GM13976 (cell line): ENCODE measurements at regions not wholly inside any gene's neighbourhood (a gene's known extent, or its start where the extent isn't known, plus 50 kb on each side); places are given as distances from the start of the nearest gene placed in this dataset.

Experiments
- DNase-seq: peaks from one replicate; pipeline ENCODE4 v3.0.0; 2012; ENCODE audit warnings: low spot score
- in situ Hi-C: fragments of 300-500 bp; cut with MboI; formaldehyde crosslinking; loops from one replicate; pipeline ENCODE4 v1.12.0; 2022; ENCODE audit warnings: low sequenced_read_pairs, mixed read lengths, inconsistent platforms; ENCODE audit not compliant: unreplicated experiment
- TF ChIP-seq, protein P1 (sequence below): IDR thresholded peaks from 2 replicates; pipeline ENCODE4 v1.5.1; 2012; ENCODE audit warnings: borderline replicate concordance, mild to moderate bottlenecking; ENCODE audit not compliant: insufficient read depth; ENCODE audit errors: extremely low read depth, missing control alignments, control extremely low read depth

DNA sequence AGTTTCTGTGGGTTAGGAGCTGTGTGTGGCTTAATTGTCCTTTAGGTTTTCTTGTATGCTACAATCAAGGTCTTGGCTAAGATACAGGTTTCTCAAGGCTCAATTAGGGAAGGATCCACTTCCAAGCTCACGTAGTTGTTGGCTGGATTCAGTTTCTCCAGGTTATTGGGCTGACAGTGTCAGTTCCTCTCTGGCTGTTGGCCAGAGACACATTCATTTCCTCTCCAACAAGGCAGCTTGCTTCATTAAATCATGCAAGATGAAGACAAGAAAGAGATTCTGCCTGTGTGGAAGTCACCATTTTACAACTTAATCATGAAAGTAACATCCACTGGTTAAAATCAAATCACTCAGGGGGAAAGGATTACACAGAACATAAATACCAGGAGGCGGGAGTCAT lies 275.7 kb upstream of the KIF2A start:
- TF ChIP-seq, protein P1, sequence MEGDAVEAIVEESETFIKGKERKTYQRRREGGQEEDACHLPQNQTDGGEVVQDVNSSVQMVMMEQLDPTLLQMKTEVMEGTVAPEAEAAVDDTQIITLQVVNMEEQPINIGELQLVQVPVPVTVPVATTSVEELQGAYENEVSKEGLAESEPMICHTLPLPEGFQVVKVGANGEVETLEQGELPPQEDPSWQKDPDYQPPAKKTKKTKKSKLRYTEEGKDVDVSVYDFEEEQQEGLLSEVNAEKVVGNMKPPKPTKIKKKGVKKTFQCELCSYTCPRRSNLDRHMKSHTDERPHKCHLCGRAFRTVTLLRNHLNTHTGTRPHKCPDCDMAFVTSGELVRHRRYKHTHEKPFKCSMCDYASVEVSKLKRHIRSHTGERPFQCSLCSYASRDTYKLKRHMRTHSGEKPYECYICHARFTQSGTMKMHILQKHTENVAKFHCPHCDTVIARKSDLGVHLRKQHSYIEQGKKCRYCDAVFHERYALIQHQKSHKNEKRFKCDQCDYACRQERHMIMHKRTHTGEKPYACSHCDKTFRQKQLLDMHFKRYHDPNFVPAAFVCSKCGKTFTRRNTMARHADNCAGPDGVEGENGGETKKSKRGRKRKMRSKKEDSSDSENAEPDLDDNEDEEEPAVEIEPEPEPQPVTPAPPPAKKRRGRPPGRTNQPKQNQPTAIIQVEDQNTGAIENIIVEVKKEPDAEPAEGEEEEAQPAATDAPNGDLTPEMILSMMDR, result no peak
- in situ Hi-C loops, result no loop called here
- no peak for DNase-seq

DNA sequence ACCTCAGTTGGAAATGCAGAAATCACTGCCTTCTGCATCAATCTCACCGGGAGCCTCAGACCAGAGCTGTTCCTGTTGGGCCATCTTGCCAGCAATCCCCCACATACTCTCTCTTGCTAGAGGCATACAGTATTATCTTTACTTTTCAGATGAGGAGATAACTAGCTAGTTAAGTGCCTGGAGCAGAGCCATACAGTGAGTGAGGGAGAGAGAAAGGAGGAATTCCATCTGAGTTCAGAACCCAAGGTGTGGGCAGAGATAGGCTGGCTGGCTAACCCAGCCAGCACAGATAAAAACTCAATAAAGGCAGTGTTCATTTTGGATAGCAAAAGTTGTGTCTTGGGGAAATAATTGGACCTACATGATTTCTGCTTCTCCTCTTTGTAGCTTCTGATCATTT lies 268.0 kb upstream of the KIF2A start:
- DNase-seq, result no peak
- TF ChIP-seq, protein P1, result no peak
- in situ Hi-C loops, result no loop called here

DNA sequence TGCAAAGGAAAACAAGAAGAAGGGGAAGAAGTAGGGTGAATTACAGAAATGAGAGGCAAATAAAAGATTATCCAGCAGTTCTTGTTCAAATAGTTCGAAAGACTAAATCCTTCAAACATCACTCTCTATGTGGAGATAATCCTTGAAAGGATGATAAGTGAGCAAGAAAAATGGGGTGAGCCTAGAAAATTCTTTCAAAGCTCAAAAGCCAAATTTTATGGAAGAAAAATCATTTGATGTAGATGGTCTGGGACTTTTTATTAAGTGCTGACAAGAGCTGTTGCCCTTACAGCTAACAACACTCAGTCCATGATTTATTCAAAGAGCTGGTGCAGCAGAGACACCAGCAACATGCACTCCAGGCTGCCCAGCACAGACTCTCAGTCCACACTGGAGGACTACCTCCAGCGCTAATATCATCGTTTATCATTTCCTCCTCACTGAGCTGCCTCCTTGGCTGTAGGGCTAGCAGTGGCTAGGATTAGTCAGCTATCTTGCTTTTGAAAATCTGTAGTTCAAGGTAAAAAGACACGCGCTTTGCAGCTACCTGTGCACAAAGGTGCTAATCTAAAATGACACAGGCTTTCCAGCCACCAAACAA lies 264.8 kb upstream of the KIF2A start:
- no peak for DNase-seq
- in situ Hi-C loops, result no loop called here
- TF ChIP-seq, protein P1, result no peak

DNA sequence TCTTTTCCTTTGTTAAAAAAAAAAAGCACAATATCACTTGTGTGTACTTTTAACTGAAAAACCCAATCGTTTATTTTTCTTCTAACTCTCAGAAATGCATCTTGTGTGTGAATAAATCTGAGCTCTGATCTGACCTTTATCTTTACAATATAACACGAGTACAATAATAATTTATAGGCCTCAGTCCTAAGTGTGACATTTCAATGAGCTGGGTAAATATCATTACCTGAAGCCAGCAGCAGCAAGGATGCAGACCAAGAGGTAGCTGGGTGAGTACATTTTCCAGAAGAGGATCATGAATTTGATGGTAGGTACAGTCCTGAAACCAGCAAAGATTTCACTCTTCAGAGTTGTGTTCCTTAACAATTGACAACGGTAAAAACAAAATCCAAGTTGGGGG lies 264.0 kb upstream of the KIF2A start:
- TF ChIP-seq, protein P1, result no peak
- DNase-seq, result no peak
- in situ Hi-C loops, result no loop called here

DNA sequence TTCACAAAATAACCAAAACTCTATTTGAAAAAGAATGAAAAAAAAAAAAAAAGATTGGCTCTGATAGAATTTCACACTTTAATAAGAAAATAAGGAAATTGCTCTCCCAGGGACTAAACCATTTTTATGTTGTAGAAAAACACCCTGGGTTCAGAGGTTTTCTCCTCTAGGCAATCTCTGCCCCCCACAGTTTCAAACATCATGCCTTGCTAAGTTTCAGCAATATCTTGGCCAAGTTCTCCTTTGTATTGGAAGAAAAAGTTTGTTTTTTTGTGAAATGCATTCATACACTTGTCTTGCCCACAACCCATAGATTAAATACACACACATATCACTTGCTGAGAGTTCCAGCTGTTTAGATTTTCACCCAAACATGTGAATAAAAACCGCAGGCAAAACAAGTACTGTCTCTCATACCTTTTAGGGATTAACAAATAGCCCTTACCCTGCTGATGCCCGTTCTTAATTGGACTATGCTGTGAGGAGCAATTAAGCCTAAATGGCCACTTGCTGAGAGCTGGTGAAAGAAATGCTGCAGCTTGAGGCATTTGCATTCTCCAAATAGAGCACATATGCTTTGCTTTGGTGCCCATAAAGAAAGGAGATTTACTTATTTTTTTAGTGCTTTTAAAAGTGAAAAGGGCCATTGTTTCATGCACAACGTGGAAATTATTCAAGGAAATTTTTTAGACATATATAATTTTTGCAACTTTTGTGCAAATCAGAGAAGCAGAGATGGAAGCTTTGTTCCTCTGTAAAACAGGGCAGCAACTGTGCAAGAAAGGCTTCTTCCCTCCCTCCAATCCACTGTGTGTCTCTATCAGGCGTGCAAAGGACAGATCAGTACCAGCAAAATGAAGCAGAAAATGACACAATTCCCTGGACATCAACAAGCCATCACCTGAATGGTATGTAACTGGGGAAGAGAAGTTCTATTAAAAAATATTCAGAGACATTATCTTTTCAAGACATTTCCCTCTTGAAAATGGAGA lies 262.4 kb upstream of the KIF2A start:
- in situ Hi-C loops, result no loop called here
- TF ChIP-seq, protein P1, result no peak
- no peak for DNase-seq

DNA sequence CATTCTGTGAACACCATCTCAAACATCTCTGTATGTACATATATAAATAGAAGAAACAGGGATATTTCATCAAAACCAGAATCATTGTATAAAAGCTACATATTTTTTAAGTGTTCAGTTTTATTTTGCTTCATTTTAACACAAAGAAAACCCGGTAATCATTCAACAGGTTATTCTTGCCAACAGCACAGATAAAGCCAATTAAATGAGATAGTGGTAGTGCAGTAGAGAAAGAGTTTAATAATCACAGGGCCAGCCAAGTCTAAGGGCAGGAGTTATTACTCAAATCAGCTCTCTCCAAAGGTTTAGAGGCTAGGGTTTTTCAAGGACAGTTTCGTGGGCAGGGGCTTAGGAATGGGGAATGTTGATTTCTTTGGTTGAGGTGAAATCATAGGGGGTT lies 261.0 kb upstream of the KIF2A start:
- DNase-seq, result no peak
- TF ChIP-seq, protein P1, result no peak
- in situ Hi-C loops, result no loop called here

DNA sequence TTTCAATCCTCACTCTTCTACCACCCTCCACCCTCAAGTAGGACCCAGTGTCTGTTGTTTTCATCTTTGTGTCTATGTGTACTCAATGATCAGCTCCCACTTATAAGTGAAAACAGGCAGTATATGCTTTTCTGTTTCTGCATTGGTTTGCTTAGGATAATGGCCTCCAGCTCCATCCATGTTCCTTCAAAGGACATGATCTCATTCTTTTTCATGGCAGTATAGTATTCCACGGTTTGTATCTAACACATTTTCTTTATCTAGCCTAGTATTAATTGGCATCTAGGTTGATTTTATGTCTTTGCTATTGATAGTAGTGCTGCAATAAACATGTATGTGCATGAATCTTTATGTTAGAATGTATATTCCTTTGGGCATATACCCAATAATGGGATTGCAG lies 259.8 kb upstream of the KIF2A start:
- no peak for DNase-seq
- in situ Hi-C loops, result no loop called here

More for the DNA sequence above, 259.8 kb upstream of the KIF2A start:
- TF ChIP-seq, protein P1, result no peak
